COLO668 (cell line): ENCODE measurements at regions not wholly inside any gene's neighbourhood (a gene's known extent, or its start where the extent isn't known, plus 50 kb on each side); places are given as distances from the start of the nearest gene placed in this dataset.

Experiments used
- DNase-seq: peaks from one replicate; lab custom pipeline; 2025; ENCODE audit not compliant: unreplicated experiment; lab: John Stamatoyannopoulos, UW

DNA sequence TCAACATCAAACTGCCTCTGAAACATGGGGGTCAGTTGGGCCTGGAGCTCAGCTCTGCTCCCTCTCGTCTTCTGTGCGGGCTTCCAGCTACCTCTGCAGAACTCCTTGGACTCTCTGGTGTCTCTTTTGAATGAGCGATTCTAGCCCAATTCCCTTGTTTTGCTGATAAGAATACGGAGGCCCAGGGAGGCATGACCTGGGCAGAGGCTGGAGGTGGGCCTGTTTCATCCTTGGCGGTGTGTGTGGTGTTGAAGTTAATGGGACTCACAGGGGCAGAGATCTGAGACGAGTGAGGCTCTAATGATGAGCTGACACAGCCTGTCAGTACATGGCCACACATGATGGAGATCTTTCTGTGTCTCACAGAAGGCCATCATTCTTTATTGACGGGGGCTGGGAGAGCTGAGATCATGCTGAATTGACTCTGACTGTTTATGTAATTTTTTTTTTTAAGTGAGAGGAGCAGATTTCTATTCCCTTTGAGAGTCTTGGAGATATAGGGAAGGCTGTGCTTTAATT is 134.5 kb downstream of the URB2 start:
- no peak for DNase-seq

DNA sequence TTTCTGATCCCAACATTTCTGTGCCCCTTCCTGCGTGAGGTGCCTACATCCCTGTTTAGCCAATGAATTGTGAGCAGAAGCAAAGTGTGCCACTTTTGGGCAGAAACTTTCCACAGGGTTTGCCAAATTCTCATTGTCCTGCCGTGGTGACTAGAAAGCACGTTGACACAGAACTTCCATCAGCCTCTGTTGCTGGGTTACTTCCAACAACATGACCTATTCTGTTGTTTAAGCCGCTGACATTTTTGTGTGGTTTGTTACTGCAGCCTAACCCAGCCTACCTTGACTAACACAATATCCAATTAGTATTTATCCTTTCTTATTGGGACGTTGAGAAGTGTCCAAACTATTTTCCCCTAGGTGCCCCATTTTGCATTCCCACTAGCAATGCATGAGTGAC is 136.8 kb downstream of the URB2 start:
- no peak for DNase-seq

DNA sequence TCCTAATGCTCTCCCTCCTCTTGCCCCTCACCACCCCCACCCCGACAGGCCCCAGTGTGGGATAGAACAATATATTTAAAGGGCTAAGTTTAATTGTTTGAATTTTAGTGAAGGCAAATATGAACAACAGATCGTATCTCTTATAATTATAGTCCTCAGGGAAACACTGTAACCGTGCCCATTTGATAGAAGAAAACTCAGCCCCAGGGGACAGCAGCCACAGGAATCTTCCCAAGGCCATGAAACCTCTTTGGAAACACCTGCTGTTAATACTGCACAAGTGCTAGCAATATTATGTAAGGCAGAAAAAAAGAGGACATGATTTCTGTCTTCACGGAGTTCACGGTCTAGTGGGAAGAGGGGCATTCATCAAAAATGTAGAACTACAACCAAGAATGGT is 142.2 kb downstream of the URB2 start:
- DNase-seq: no peak

DNA sequence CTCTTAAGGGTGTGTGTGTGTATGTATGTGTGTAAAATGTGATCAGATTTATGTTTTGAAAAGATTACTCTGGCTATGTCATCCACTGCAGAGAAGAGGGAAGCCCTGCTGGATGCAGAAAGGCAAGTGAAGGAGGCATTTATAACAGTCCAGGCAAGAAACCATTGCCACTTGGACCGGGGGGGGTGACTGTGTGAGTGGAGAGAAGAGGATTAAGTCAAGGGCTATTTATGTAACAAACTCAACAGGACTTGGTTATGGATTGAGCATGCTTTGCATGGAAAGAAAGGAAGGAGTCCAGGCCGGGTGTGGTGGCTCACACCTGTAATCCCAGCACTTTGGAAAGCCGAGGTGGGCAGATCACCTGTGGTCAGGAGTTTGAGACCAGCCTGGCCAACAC is 143.0 kb downstream of the URB2 start:
- DNase-seq: no peak

DNA sequence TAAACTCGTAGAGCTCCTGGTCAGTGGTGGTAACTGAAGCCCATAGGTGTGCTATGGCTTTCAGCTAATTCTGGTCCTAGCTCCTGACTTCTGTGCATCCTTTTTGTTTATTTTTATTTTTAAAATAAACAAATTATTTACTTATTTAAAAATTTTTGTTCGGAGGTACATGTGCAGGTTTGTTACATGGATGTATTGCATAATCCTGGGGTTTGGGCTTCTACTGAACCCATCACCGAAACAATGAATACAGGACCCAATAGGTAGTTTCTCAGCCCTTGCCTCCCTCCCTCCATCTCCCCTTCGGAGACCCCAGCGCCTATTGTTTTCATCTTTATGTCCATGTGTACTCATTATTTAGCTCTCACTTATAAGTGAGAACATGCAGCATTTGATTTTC is 143.8 kb downstream of the URB2 start:
- no peak for DNase-seq

DNA sequence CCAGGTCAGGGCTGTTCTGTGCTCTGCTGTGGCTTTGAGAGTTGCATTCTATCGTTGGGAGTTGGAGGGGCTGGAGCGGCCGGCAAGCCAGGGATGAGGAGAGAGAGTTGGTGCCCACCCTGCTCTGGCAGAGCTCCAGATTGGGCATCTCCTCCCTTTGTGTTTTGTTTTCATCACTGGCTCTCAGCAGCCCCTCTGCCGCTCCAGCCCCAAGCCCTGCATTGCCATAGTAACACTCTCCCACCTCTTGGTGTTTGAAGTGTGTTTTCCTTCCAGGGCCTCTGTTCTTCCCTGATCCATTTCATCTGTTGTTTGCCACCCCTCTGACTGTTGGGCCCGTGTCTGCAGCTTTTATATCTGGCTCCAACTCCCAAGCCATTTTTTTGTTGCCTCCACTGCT is 152.7 kb downstream of the URB2 start:
- no peak for DNase-seq

DNA sequence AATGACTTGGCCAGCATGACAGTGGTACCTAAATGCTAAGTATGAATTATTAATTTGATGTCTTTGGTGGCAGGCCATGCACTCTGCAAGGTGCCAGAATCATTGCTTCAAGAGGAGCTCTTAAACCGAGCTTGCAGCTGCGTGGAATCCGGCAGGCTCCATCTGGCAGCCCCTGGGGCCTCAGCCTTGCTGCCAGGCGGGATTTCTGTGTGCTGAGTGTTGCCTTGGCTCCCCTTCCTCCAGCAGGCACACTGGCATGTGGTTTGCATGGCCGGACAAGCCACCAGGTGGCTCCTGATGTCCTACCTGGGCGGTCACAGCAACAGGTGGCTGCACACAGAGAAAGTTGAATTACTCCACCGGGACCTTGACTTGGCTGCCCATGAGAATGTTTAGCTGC is 155.4 kb downstream of the URB2 start:
- DNase-seq: peak; percentile 71

DNA sequence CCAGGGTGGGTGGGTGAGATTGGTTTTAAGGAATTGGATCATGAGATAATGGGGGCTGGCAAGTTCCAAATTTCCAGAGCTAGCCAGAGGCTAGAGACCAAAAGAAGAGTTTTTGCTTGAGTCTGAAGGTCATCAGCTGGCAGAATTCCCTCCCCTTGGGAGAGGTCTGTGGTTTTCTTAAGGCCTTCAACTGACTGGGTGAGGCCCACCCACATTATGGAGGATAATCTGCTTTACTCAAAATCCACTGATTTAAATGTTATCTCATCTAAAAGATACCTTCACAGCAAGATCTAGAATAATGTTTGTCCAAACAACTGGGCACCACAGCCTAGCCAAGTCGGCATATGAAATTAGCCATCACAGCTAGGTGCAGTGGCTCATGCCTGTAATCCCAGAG is 156.4 kb downstream of the URB2 start:
- no peak for DNase-seq

DNA sequence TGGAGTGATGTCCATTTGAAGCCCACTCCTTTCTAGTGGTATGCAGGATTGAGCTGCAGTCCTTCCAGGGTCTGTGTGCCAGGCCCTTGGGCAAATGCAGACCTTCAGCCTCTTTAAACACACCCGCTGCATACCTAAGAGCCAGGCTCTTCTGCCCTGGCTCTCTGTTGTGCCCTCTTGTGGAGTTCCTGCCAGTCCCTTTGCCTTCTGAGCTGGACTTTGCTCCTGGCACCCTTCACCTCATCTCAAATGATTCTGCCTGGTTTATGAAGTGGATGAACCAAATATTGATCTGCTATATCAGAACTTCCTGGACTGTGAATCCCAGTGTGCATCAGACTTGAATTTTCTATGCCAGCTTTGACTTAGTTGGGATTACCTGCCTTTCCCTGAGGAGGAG is 158.8 kb downstream of the URB2 start:
- no peak for DNase-seq

DNA sequence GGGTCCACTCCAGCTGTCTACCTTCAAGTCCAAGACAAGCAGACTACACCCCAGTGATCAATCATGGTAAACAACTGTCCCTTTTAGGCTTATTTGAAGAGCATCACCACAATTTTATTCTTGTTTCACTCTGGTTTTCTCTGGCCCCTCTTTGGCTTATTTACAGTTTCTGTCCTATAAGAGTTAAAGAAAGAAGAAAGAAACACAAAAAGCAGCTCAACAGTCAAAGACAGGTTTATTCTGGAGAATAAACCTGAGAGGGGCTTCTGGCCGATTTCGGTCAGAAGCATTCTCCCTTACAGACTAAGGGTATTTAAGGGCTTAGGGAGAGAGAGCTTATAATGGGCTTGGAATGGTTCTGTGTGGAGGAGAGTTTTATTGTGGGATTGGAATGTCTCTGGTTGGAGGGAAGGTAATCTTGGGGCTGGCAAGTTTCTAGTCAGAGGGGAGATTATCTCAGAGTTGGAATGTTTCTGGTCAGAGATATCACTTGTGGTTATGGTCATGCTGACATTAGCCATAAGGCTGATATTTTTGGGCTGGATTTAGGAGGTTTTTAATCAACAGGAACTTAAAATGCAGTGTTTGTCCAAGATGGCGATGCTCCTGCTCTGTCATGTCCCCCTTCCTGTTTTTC is 161.0 kb downstream of the URB2 start:
- no peak for DNase-seq

DNA sequence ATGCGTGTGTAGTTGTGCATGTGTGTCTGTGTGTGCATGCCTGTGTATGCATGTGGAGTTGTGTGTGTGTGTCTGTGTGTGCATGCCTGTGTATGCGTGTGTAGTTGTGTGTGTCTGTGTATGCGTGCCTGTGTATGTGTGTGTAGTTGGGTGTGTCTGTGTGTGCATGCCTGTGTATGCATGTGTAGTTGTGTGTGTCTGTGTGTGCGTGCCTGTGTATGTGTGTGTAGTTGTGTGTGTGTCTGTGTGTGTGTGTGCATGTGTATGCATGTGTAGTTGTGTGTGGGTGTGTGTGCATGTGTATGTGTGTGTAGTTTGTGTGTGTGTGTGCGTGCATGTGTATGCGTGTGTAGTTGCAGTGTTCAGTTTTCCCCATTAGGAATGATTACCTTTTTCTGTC is 162.0 kb downstream of the URB2 start:
- DNase-seq: no peak

DNA sequence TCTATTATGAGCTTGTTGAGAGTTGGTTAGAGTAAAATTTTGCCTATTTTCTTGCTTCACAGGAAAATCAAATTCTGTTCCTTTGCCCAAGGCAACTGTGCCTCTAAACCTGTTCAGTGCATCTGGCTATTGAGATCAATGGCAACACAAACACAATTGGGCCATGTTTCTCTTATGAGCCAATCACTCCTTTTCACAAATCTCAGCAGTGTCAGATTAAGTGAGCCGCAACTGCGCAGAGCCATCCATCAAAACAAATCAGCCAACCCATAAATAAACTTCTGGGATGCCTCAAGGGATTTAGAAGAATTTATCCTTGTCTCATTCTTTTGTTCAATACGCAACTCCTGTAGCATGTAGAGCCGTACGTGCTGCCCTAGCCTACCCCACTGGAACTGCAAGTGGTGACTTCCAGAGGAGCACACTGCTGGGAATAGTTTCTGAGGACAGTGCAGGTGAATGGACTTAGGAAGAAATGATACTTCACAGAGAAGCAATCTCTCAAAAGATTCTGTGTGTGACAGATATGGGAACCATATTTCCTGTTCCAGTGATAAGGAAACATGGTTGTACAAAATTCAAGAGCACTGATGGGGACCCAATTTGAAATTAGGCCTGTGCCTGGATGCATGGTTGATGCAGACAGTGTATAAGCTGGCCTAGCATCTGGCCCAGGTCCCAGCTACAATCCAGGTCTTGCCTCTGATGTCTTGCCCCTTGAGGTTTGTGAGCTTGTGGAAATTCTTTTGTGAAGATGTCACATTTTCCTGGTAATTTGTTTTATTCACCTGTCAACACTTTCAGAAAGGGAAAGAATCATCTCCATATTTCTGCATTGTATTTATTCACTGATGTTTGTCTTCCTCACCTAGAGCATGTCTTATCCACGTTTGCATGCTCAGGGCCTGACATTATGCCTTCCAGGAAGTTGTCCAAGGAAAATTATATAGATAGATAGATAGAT is 166.2 kb downstream of the URB2 start:
- DNase-seq: no peak

DNA sequence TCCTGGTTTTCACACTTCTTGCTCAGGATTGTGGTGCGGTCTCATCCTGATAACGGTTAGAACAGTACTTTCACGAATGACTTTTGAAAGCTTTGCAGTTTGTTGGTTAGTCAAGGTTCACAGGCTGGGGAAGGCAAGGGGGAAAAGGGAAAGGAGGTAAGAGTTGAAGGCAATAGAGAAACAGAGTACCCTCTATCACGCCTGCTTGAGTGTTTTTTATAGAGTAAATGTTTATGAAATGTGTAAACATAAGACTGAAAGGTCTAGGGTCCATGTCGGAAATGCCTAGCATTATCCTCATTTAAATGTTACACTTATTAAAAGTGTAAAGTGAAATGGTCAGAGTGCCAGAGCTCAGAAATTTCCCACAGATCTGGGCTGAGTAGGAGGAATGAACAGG is 167.4 kb downstream of the URB2 start:
- no peak for DNase-seq

DNA sequence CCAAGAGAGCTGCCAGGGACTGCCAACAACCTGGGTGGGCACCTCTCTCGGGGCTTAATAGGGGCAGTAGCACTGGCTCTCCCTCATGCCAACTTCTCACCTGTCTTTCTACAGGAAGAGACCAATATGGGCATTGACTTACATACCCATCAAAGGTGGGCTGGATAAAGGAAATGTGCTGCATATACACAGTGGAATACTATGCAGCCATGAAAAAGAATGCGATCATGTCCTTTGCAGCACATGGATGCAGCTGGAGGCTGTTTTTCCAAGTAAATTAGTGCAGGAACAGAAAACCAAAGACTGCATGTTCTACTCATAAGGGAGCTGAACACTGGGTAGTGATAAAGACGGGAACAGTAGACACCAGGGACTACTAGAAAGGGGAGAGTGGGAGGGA is 172.5 kb downstream of the URB2 start:
- no peak for DNase-seq

DNA sequence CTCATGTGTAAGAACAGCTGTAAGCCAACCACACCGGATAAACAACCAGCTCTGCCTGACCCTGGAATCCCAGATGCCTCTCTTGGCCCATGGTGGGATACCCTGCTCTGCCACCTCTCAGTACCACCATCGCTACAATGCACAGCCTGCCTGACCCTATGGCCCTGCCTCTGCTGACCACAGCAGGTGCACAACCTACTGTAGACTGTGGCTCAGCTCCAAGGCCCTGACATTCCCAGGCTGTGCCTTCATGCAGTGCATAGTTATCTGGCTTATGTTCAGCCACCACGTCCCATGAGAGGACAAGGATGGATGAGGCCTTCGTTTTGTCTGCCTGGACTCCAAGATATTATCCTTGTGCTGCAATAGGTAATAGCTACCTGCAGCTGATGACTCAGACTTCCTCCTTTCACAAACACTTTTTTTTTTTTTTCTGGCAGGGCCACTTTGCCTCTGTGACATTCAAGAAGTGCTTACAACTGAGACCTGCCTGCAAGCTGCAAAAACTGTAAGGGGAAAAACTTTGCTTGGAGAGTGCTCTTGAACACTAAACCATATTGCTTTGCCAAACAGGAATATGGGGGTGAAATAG is 177.7 kb downstream of the URB2 start:
- DNase-seq: no peak

DNA sequence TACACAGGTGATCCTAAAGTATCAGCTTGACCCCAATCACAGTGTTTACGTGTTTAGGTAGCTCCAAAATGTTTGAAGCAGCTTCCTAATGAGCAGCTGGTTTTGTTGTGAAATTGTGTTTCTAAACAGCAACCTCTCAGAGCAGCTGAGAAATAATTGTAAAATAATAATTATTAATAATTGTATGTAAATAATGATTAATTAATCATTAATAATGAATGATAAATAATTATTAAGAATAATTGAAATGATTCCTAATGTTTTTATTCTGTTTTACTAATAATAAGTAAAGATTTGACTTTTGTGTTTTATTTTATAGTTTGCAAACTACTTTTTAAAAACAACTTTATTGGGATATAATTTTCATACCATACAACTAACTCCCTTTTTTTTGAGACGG is 182.2 kb downstream of the URB2 start:
- no peak for DNase-seq

DNA sequence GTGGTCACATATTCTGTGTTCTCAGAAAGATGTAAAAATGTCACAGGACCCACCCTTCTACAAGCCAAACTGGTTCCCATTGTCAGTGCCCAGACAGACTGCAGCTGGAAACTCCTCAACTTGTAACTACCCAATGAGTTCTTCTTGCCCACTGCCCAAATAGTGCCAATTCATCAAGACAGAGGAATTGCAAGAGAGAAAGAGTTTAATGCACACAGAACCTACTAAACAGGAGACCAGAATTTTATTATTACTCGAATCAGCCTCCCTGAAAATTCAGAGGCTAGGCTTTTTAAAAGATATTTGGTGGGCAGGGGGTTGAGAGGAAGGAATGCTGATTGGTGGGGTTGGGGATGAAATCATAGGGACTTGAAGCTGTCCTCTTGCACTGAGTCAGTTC is 184.1 kb downstream of the URB2 start:
- no peak for DNase-seq

DNA sequence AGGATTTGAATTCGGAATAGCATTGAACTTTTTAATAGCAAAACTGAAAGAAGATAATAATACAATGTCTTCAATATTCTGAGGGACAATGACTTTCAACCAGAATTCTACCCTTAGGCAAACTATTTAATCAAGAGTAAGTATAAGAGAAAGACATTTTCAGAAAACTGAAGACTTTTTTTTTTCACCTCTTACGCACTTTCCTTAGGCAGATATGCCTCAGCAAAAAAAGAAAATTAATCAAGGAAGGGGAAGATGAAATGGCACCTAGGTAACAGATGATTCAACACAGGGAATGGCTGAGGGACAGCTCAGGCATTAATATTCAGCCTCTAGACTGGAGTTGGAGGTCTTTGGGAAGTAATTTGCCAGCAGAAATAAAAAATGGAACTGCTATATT is 184.9 kb downstream of the URB2 start:
- no peak for DNase-seq

DNA sequence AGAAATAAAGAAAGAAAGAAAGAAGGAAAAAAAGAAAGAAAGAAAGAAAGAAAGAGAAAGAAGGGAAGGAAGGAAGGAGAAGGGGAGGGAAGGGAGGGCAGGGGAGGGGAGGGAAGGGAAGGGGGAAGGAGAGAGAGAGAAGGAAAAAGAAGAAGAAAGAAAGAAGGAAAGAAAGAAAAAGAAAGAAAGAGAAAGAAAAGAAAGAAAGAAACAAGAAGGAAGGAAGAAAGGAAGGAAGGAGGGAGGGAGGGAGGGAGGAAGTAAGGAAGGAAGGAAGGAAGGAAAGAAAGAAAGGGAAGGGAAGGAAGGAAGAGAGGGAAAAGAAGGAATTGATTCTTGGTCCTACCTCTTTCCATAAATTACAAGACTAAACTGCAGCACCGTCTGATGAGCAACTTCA is 186.1 kb downstream of the URB2 start:
- no peak for DNase-seq

DNA sequence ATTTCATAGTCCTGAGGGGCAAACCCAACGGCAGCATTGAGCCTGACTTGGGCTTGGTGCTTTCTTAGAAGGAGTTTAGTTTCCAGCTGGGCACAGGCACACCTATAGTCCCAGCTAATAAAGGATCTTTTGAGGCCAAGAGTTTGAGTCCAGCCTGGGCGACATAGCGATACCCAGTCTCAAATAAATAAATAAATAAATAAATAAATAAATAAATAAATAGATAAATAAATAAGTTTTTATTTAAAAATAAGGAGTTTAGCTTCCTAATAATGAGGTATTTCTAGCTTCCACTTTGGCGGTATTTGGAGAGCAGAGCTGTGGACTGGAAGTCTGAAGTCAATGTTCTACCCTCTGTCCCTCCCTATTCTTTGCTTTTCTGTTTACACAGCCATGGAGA is 186.6 kb downstream of the URB2 start:
- no peak for DNase-seq

DNA sequence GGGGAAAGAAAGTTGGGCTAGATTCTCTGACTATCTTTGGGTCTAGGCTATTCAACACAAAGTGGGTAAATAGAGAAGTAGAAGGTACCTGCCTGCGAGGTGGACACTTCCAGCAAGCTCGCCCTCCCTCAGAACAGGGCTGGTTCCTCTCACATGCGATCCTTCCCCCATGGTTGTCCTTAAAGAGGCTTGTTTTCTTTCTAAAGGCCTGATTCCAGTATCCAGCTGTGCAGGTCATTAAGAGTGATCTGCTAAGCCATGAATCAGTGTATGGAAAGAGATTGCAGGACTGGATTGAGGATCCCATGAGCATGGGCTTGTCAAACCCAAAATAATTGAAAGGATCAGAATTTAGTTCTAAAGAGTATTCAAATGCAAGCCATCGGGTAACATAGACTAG is 189.0 kb downstream of the URB2 start:
- no peak for DNase-seq

DNA sequence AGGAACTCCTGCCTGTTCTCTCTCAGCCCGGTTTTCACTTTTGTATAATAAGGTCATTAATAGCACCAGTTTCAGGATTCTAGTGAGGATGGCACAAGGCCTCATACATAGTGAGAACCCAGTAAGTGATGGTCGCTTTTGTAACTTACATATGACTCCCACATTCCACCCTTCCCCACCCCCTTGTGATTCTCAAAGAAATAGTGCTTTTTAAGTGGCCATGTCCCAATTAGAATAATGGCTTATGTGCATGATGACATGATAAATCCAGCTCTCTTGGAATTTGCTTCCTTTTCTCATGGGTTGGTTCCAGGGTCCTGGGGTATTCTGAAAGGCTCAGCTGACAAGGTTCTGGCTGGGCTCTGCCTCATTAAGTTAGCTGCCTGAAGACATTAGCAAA is 189.9 kb downstream of the URB2 start:
- DNase-seq: no peak
